HepG2 (cell line): ENCODE measurements at regions not wholly inside any gene's neighbourhood (a gene's known extent, or its start where the extent isn't known, plus 50 kb on each side); places are given as distances from the start of the nearest gene placed in this dataset.

Experiments
- ATAC-seq: fragments of 200-7000 bp; cut with Tn5 transposase; 3 replicates; pipeline ENCODE4 v1.9.1; 2020; ENCODE audit warnings: mild to moderate bottlenecking, moderate library complexity
- BruUV-seq: library from RNA; stranded (reverse); fragments of 400-500 nt; replicated peaks from 2 replicates; lab custom pipeline; 2021; lab: Mats Ljungman, UMichigan
- CTCF ChIA-PET: fragments of 300-600 bp; formaldehyde crosslinking; extraction: SDS; loops from one replicate; lab custom pipeline; 2021; ENCODE audit warnings: low total read pairs, inconsistent platforms, low intra/inter-chr PET ratio; lab: Yijun Ruan, JAX
- POLR2A ChIA-PET: fragments of 350-600 bp; sonication (Branson Sonifier 250); formaldehyde crosslinking; loops from one replicate; lab custom pipeline; 2020; ENCODE audit warnings: antibody characterized with exemption, inconsistent platforms; lab: Yijun Ruan, JAX
- DNase-seq: peaks from one replicate; pipeline ENCODE4 v3.0.0-alpha.2; 2015; ENCODE audit warnings: low spot score
- FAIRE-seq: peaks from 3 replicates; lab custom pipeline; 2011; peaks lifted over from hg19 to GRCh38; lab: Jason Lieb, UNC
- H2AFZ ChIP-seq: one replicate; pipeline ENCODE4 v1.6.1; 2011; ENCODE audit warnings: low read length, inconsistent platforms
- H3K27ac ChIP-seq: fragments of 300-600 bp; 3 replicates; pipeline ENCODE4 v1.8.0; 2011; ENCODE audit warnings: mixed run types, mild to moderate bottlenecking, mixed read lengths, low read length, inconsistent platforms; ENCODE audit not compliant: insufficient read depth; ENCODE audit errors: extremely low read length
- H3K27me3 ChIP-seq, 2 experiments: fragments of 200-600 bp in 1 of 2; 2 replicates in 1 of 2; 3 replicates in 1 of 2; pipeline versions ENCODE4 v1.6.0 to v1.8.0; 2011; ENCODE audit warnings: low read length in 2 of 2, mild to moderate bottlenecking in 2 of 2, moderate library complexity in 2 of 2, inconsistent platforms in 1 of 2; ENCODE audit not compliant: insufficient read depth in 2 of 2, control insufficient read depth in 1 of 2
- H3K36me3 ChIP-seq, 2 experiments: fragments of 200-600 bp in 1 of 2; replicated peaks in 1 of 2; 2 replicates in 1 of 2; 3 replicates in 1 of 2; pipeline versions ENCODE4 v1.5.1 to v1.8.0; 2011; ENCODE audit warnings: low read length in 2 of 2, inconsistent platforms in 1 of 2; ENCODE audit not compliant: insufficient read depth in 2 of 2, control insufficient read depth in 1 of 2
- H3K4me1 ChIP-seq: 2 replicates; pipeline ENCODE4 v1.5.1; 2012; ENCODE audit warnings: low read length, inconsistent platforms; ENCODE audit not compliant: insufficient read depth
- H3K4me2 ChIP-seq: 2 replicates; pipeline ENCODE4 v1.6.0; 2011; ENCODE audit warnings: low read depth, low read length, inconsistent platforms
- H3K4me3 ChIP-seq, 3 experiments: fragments of 200-600 bp in 1 of 3; sonication (generic), shearing (Covaris generic) in 1 of 3; replicated peaks in 1 of 3; 2 replicates each; pipeline ENCODE4 v1.5.1; 2011 to 2016; ENCODE audit warnings: low read length in 3 of 3, inconsistent platforms in 2 of 3, low read depth in 2 of 3, mild to moderate bottlenecking in 2 of 3, control low read depth in 1 of 3, mixed read lengths in 1 of 3; ENCODE audit not compliant: insufficient read depth in 1 of 3
- H3K79me2 ChIP-seq: one replicate; pipeline ENCODE4 v1.6.1; 2011; ENCODE audit warnings: low read length, inconsistent platforms; ENCODE audit not compliant: insufficient read depth
- H3K9ac ChIP-seq: 2 replicates; pipeline ENCODE4 v1.6.0; 2011; ENCODE audit warnings: mild to moderate bottlenecking, low read depth, low read length, inconsistent platforms; ENCODE audit not compliant: insufficient read depth
- H3K9me3 ChIP-seq: 2 replicates; pipeline ENCODE4 v1.5.1; 2012; ENCODE audit warnings: mild to moderate bottlenecking, low read length
- H4K20me1 ChIP-seq: 2 replicates; pipeline ENCODE4 v1.6.0; 2011; ENCODE audit warnings: inconsistent platforms, mild to moderate bottlenecking, low read length, moderate library complexity; ENCODE audit not compliant: insufficient read depth
- CERS6 ChIP-seq: sonication (generic); formaldehyde crosslinking; IDR thresholded peaks from 2 replicates; pipeline ENCODE4 v1.5.0; 2020; ENCODE audit warnings: missing genetic modification reagents
- DBP ChIP-seq: sonication (generic); formaldehyde crosslinking; IDR thresholded peaks from 2 replicates; pipeline ENCODE4 v1.4.0; 2020; ENCODE audit warnings: missing genetic modification reagents; ENCODE audit errors: not compliant biosample characterization
- MAFG ChIP-seq: sonication (generic); formaldehyde crosslinking; IDR thresholded peaks from 2 replicates; pipeline ENCODE4 v1.5.1; 2020; ENCODE audit warnings: mild to moderate bottlenecking, missing genetic modification reagents
- SAP130 ChIP-seq: IDR thresholded peaks from 2 replicates; pipeline ENCODE4 v1.6.1; 2016; ENCODE audit warnings: low read depth
- SNAI1 ChIP-seq: sonication (generic); formaldehyde crosslinking; IDR thresholded peaks from 2 replicates; pipeline ENCODE4 v1.5.0; 2020; ENCODE audit warnings: mild to moderate bottlenecking, missing genetic modification reagents, borderline replicate concordance
- TBL1XR1 ChIP-seq: fragments of 150-350 bp; IDR thresholded peaks from 2 replicates; pipeline ENCODE4 v1.6.1; 2014; ENCODE audit warnings: borderline replicate concordance, low read length; ENCODE audit not compliant: partially characterized antibody
- USF2 ChIP-seq, 2 experiments: sonication (generic) in 1 of 2; formaldehyde crosslinking in 1 of 2; IDR thresholded peaks; 2 replicates each; pipeline versions ENCODE4 v1.5.1 to v1.6.1; 2011 to 2020; ENCODE audit warnings: borderline replicate concordance in 1 of 2, low read depth in 1 of 2, low read length in 1 of 2, mild to moderate bottlenecking in 1 of 2, missing genetic modification reagents in 1 of 2, moderate library complexity in 1 of 2
- ZBTB1 ChIP-seq: sonication (generic); formaldehyde crosslinking; IDR thresholded peaks from 2 replicates; pipeline ENCODE4 v1.4.0; 2020; ENCODE audit warnings: missing genetic modification reagents, borderline replicate concordance
- ZBTB3 ChIP-seq: sonication (generic); formaldehyde crosslinking; IDR thresholded peaks from 2 replicates; pipeline ENCODE4 v1.4.0; 2020; ENCODE audit warnings: low read depth, mild to moderate bottlenecking, moderate library complexity, missing genetic modification reagents, borderline replicate concordance
- ZFP36 ChIP-seq: fragments of 150-350 bp; IDR thresholded peaks from 2 replicates; pipeline ENCODE4 v1.6.1; 2018; ENCODE audit warnings: borderline replicate concordance, low read length, low read depth; ENCODE audit not compliant: partially characterized antibody
- ZMYM2 ChIP-seq: sonication (generic); formaldehyde crosslinking; IDR thresholded peaks from 2 replicates; pipeline ENCODE4 v1.8.0; 2022; ENCODE audit warnings: mild to moderate bottlenecking, missing genetic modification reagents
- ZNF430 ChIP-seq: sonication (generic); formaldehyde crosslinking; IDR thresholded peaks from 2 replicates; pipeline ENCODE4 v1.9.0; 2021; ENCODE audit warnings: mild to moderate bottlenecking, missing genetic modification reagents
- ZNF75D ChIP-seq: sonication (generic); formaldehyde crosslinking; IDR thresholded peaks from 2 replicates; pipeline ENCODE4 v1.8.1; 2023; ENCODE audit warnings: missing genetic modification reagents, mild to moderate bottlenecking, borderline replicate concordance
- WGBS: methylation state at CpG from one replicate; pipeline ENCODE4 v1.1.6; 2017; ENCODE audit warnings: low lambda C conversion rate; 5-methylcytosine and 5-hydroxymethylcytosine counted together
- in situ Hi-C: cut with HindIII; loops from 2 replicates; pipeline ENCODE4 v1.10.0; 2017; ENCODE audit warnings: low pct_unique_long_range_greater_than_20kb; ENCODE audit not compliant: extremely low pct_ligation_motif_present
- intact Hi-C: fragments of 100-400 bp; cut with micrococcal nuclease; formaldehyde crosslinking; loops from one replicate; pipeline ENCODE4 v1.10.0; 2022; ENCODE audit not compliant: unreplicated experiment

GRCh38 chr5:173556142-173557028, 60.1 kb downstream of the BOD1 start:
- in situ Hi-C loops (loop anchor here (25.0 kb wide), 1 partner anchor 569 kb away; the partner anchor contains the start of gene ATP6V0E1), intact Hi-C loops (no loop called here)
- BruUV-seq = no TSS peak
- H4K20me1 ChIP-seq = no peaks in the 10 kb centered on the region
- peaks cover 9% of the 10 kb centered on the region; the same call in 1 of the 2 replicates for H3K9me3 ChIP-seq
- H3K9ac ChIP-seq = no peak overlapping the region
- H2AFZ ChIP-seq = no peak overlapping the region
- H3K4me3 ChIP-seq = no peak overlapping the region
- no peaks in the 10 kb centered on the region for H3K36me3 ChIP-seq
- H3K79me2 ChIP-seq = no peaks in the 10 kb centered on the region
- no peak overlapping the region for H3K27ac ChIP-seq
- CTCF ChIA-PET = no interaction called here
- ATAC-seq = no peak
- peaks cover 0 to 46% of the 10 kb centered on the region in 2 experiments for H3K27me3 ChIP-seq
- no peak for FAIRE-seq
- H3K4me2 ChIP-seq = no peak overlapping the region
- DNase-seq = no peak
- POLR2A ChIA-PET = no interaction called here
- WGBS = 59% methylated on average over 8 of the region's 8 CpGs
- H3K4me1 ChIP-seq = peaks cover 12% of the 10 kb centered on the region
- no peak for TF ChIP-seq ZBTB3 (CRISPR knock-in tag)
- no peak for TF ChIP-seq ZNF75D (CRISPR knock-in tag)
- TF ChIP-seq CERS6 = no peak
- no peak for TF ChIP-seq ZFP36
- TF ChIP-seq SAP130 (CRISPR knock-in tag) = no peak
- no peak for TF ChIP-seq DBP (CRISPR knock-in tag)
- no peak for TF ChIP-seq ZNF430 (CRISPR knock-in tag)
- no peak for TF ChIP-seq MAFG (CRISPR knock-in tag)
- no peak for TF ChIP-seq TBL1XR1
- TF ChIP-seq USF2 (IDR thresholded peaks at IDR 0.05; ENCODE audit: low read depth, low read length) = no peak
- TF ChIP-seq USF2 (CRISPR knock-in tag; IDR thresholded peaks at IDR 0.05; ENCODE audit: borderline replicate concordance) = no peak
- TF ChIP-seq SNAI1 (CRISPR knock-in tag) = no peak
- no peak for TF ChIP-seq ZMYM2 (CRISPR knock-in tag)
- no peak for TF ChIP-seq ZBTB1 (CRISPR knock-in tag)
